Kidney (tissue), 13 donors: ENCODE measurements at regions not wholly inside any gene's neighbourhood (a gene's known extent, or its start where the extent isn't known, plus 50 kb on each side); places are given as distances from the start of the nearest gene placed in this dataset.

ENCODE experiments used
- DNase-seq, 5 donors: peaks; one replicate each; pipeline ENCODE4 v3.0.0-alpha.2; 2013 to 2020
- FAIRE-seq: peaks from 2 replicates; lab custom pipeline; 2012; peaks lifted over from hg19 to GRCh38; lab: Jason Lieb, UNC
- H3K27ac ChIP-seq, 2 donors: one replicate each; pipeline ENCODE4 v1.7.0; 2013; ENCODE audit warnings: low read depth in 2 of 2, low read length in 2 of 2, inconsistent platforms in 1 of 2
- H3K27me3 ChIP-seq: one replicate; pipeline ENCODE4 v1.7.1; 2013; ENCODE audit warnings: low read length, inconsistent platforms; ENCODE audit not compliant: control insufficient read depth, insufficient read depth
- H3K36me3 ChIP-seq, 3 donors: one replicate each; pipeline versions ENCODE4 v1.7.0 to v1.7.1; 2013; ENCODE audit warnings: low read length in 3 of 3, control low read depth in 1 of 3, inconsistent platforms in 1 of 3; ENCODE audit not compliant: insufficient read depth in 3 of 3, control insufficient read depth in 2 of 3
- H3K4me1 ChIP-seq, 3 donors: one replicate each; pipeline versions ENCODE4 v1.7.0 to v1.7.1; 2013; ENCODE audit warnings: low read length in 3 of 3, inconsistent platforms in 1 of 3, low read depth in 1 of 3; ENCODE audit not compliant: control insufficient read depth in 2 of 3, insufficient read depth in 2 of 3
- H3K4me3 ChIP-seq, 3 donors: one replicate each; pipeline versions ENCODE4 v1.7.0 to v1.8.1; 2013; ENCODE audit warnings: low read length in 3 of 3, control low read depth in 1 of 3, inconsistent platforms in 1 of 3
- H3K9ac ChIP-seq, 3 donors: one replicate each; pipeline versions ENCODE4 v1.7.0 to v1.7.1; 2013; ENCODE audit warnings: low read length in 3 of 3, control low read depth in 1 of 3, inconsistent platforms in 1 of 3
- H3K9me3 ChIP-seq, 3 donors: one replicate each; pipeline versions ENCODE4 v1.7.0 to v1.7.1; 2013; ENCODE audit warnings: low read length in 3 of 3, control low read depth in 1 of 3, inconsistent platforms in 1 of 3; ENCODE audit not compliant: control insufficient read depth in 2 of 3, insufficient read depth in 1 of 3
- intact Hi-C: fragments of 100-400 bp; cut with DNase I; formaldehyde crosslinking; loops from one replicate; pipeline ENCODE4 v1.11.1; 2022
- TF ChIP-seq, protein P1 (sequence below): IDR thresholded peaks from 3 replicates; pipeline ENCODE4 v1.5.1; 2012; ENCODE audit warnings: mild to moderate bottlenecking, moderate library complexity, borderline replicate concordance; ENCODE audit not compliant: insufficient read depth; ENCODE audit errors: extremely low read depth
- donor health status: control.
- donor health status: control.
- donor health status: control.
- donor health status: control.
- donor health status: control.
- donor health status: DM: yes; HTN: yes; CAD: no.
- donor health status: Normal renal cell carcinoma (clear cell type).

DNA sequence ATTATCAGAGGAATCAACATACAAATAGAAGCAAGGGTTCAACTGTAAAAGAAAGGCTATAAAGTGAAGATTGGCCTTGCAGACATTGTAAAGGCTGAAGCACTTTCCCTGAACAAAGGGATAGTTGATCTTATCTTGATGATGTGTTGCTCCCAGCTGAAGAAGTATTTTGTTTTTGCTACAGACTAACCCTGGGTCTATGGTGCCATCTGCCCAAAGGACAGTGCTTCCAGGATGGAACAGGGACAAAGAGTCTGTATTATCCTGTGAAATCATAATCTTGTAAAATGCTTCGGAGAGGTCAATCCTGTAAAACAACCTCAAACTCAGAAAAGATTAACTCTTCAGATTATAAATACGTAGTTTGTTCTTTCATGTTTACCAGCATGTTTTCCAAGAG lies 251.7 kb upstream of the ANKRD50 start:
- intact Hi-C loops = no loop called here
- FAIRE-seq = no peak

DNA sequence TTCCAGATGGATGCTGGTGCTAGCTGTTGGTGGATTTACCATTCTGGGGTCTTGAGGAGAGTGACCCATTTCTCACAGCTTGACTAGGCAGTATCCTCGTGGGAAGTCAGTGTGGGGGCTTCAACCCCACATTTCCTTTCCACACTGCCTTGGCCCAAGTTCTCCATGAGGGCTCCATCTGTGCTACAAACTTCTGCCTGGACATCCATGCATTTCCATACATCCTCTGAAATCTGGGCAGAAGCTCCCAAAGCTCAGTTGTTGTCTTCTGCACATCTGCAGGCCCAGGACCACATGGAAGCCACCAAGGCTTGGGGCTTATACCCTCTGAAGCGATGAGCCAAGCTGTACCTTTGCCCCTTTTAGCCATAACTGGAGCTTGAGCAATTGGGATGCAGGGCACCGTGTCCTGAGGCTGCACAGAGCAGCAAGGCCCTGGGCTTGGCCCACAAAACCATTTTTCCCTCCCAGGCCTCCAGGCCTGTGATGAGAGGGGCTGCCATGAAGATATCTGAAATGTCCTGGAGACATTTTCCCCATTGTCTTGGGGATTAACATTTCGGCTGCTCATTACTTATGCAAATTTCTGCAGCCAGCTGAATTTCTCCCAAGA lies 248.7 kb upstream of the ANKRD50 start:
- intact Hi-C loops = no loop called here

More for the DNA sequence above, 251.7 kb upstream of the ANKRD50 start:
- no peak for DNase-seq
- H3K27me3 ChIP-seq = no peaks in the 10 kb centered on the region
- H3K36me3 ChIP-seq = no peaks in the 10 kb centered on the region
- H3K4me1 ChIP-seq = no peaks in the 10 kb centered on the region
- TF ChIP-seq, protein P1, sequence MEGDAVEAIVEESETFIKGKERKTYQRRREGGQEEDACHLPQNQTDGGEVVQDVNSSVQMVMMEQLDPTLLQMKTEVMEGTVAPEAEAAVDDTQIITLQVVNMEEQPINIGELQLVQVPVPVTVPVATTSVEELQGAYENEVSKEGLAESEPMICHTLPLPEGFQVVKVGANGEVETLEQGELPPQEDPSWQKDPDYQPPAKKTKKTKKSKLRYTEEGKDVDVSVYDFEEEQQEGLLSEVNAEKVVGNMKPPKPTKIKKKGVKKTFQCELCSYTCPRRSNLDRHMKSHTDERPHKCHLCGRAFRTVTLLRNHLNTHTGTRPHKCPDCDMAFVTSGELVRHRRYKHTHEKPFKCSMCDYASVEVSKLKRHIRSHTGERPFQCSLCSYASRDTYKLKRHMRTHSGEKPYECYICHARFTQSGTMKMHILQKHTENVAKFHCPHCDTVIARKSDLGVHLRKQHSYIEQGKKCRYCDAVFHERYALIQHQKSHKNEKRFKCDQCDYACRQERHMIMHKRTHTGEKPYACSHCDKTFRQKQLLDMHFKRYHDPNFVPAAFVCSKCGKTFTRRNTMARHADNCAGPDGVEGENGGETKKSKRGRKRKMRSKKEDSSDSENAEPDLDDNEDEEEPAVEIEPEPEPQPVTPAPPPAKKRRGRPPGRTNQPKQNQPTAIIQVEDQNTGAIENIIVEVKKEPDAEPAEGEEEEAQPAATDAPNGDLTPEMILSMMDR = no peak
- H3K9me3 ChIP-seq = peaks cover 0 to 6% (median 3%) of the 10 kb centered on the region in 3 donors
- no peak overlapping the region for H3K27ac ChIP-seq
- no peak overlapping the region for H3K4me3 ChIP-seq
- no peak overlapping the region for H3K9ac ChIP-seq

DNA sequence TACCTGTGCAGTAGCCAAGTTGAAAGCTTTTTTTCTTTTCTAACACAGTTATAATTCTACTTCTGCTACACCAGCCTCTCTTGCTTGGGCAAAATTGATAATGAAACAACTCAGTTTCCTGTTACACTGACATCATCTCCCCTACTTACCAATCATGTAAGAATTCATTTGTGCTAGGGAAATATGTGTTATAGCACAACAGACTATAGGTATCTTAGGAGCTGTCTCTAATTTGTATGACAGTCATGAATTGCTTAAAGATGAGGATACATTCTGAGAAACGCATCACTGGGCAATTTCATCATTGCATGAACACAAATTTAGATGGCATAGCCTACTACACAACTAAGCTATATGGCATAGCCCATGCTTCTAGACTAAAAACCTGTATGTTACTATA lies 246.3 kb upstream of the ANKRD50 start:
- TF ChIP-seq, protein P1 = no peak

More for the DNA sequence above, 248.7 kb upstream of the ANKRD50 start:
- H3K4me3 ChIP-seq = no peak overlapping the region
- H3K4me1 ChIP-seq = no peaks in the 10 kb centered on the region
- no peak overlapping the region for H3K9ac ChIP-seq
- TF ChIP-seq, protein P1 = no peak
- DNase-seq = no peak
- no peaks in the 10 kb centered on the region for H3K36me3 ChIP-seq
- no peak overlapping the region for H3K27ac ChIP-seq
- no peak for FAIRE-seq
- H3K9me3 ChIP-seq = peaks cover 0 to 6% (median 3%) of the 10 kb centered on the region in 3 donors
- H3K27me3 ChIP-seq = no peaks in the 10 kb centered on the region

DNA sequence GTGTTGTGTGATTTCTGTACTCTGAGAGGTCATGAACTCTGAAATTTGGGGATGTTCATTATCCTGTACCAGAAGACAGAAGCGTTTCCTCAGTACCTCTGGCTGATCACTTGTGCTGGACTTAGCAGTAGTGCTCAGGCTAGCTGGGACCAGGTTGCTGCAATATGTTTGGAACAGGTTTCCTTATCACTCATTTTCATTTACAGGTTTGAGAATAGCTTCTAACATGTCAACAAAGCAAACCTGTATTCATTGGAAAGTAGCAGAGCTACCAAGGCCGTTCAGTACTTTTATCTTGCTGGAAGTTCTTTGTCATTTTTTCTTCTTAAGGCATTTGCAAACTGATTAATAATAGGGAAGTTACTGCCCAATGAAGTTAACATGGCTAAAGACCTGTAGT lies 242.9 kb upstream of the ANKRD50 start:
- FAIRE-seq (no peak), DNase-seq (no peak)
- Histone ChIP-seq H3K4me3 (no peak overlapping the region), H3K4me1 (no peaks in the 10 kb centered on the region), H3K9ac (no peak overlapping the region), H3K36me3 (no peaks in the 10 kb centered on the region), H3K27me3 (no peaks in the 10 kb centered on the region), H3K9me3 (no peaks in the 10 kb centered on the region), H3K27ac (no peak overlapping the region)
- TF ChIP-seq, protein P1 = no peak
- intact Hi-C loops = no loop called here

More for the DNA sequence above, 246.3 kb upstream of the ANKRD50 start:
- Histone ChIP-seq H3K27me3 (no peaks in the 10 kb centered on the region), H3K4me3 (no peak overlapping the region), H3K9ac (no peak overlapping the region), H3K27ac (no peak overlapping the region), H3K36me3 (no peaks in the 10 kb centered on the region), H3K9me3 (peaks cover 0 to 6% (median 3%) of the 10 kb centered on the region in 3 donors), H3K4me1 (no peaks in the 10 kb centered on the region)
- DNase-seq (no peak), FAIRE-seq (no peak)
- intact Hi-C loops = no loop called here
